ENCODE measurements at regions not wholly inside any gene's neighbourhood (a gene's known extent, or its start where the extent isn't known, plus 50 kb on each side); places are given as distances from the start of the nearest gene placed in this dataset.

DNA sequence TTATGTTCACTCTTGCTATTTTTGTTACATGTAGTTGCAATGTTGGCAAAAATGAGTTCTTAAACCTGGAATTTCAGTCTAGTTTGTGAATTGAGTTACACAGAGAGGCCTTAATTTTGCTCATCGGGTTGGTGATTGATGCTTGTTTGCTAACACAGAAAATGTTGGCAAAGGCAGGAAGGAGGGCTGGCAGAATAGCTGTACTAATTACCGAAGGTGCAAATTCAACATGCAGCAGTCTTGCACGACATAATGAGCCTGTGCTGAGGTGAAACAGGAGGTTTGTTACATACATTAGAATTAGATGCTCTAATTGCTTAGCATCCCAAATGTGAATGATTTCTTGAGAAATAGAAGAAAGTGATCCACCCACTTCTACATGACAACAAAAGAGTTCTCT lies 475.0 kb upstream of the TOM1L1 start:
- ChIA-PET RAD21 (ENCODE audit: unreplicated experiment) (interaction anchor here (0.9 to 2.6 kb wide), 5 partner anchors 9 to 329 kb away, joined by 3 to 10 read pairs (median 6); no protein-coding TSS in a partner anchor), POLR2A (no interaction called here), SMC1A (ENCODE audit: uncharacterized antibody, unreplicated experiment) (interaction anchor here (1.0 to 3.0 kb wide), 4 partner anchors 19 to 70 kb away, joined by 3 to 24 read pairs (median 4); no protein-coding TSS in a partner anchor), CTCF (interaction anchor here (1.9 kb wide), 2 partner anchors 11 to 80 kb away, joined by 4 to 5 read pairs; no protein-coding TSS in a partner anchor)
- no peaks in the 10 kb centered on the region for H3K36me3 ChIP-seq (ENCODE audit: control insufficient read depth in 2 of 2, insufficient read depth in 2 of 2, low read length in 1 of 2)
- no peak for FAIRE-seq
- H3K9me3 ChIP-seq (replicated peaks; ENCODE audit: control insufficient read depth, insufficient read depth, low read length), result no peaks in the 10 kb centered on the region
- ATAC-seq, result no peak
- in situ Hi-C loops (cut with MboI), result no loop called here
- no peak overlapping the region for H2AFZ ChIP-seq (ENCODE audit: control insufficient read depth, low read depth, low read length)
- WGBS (ENCODE audit: insufficient coverage, insufficient replicate concordance, low lambda C conversion rate, missing lambda C conversion rate), result 24% methylated on average over 3 of the region's 3 CpGs
- H4K20me1 ChIP-seq (ENCODE audit: control insufficient read depth, insufficient read depth), result no peaks in the 10 kb centered on the region
- H3K4me1 ChIP-seq (ENCODE audit: control insufficient read depth, insufficient read depth, low read length), result no peaks in the 10 kb centered on the region
- DNase-seq (ENCODE audit: low read depth, low spot score), result no peak
- BruUV-seq (replicated peaks), result no TSS peak
- H3K27ac ChIP-seq (ENCODE audit: control insufficient read depth, insufficient read depth), result no peak overlapping the region
- H3K4me3 ChIP-seq, result no peak overlapping the region
- H3K27me3 ChIP-seq (replicated peaks in 1 of 2; ENCODE audit: control insufficient read depth in 2 of 2, insufficient read depth in 2 of 2, low read length in 1 of 2), result no peaks in the 10 kb centered on the region
- intact Hi-C loops (cut with micrococcal nuclease; ENCODE audit: unreplicated experiment), result no loop called here
- H3K79me2 ChIP-seq (ENCODE audit: control insufficient read depth, insufficient read depth, low read length), result no peaks in the 10 kb centered on the region
- H3K4me2 ChIP-seq (ENCODE audit: control insufficient read depth, insufficient read depth), result no peak overlapping the region
- no peak overlapping the region for H3K9ac ChIP-seq (ENCODE audit: control insufficient read depth, insufficient read depth, low read length)
- TF ChIP-seq ZNF687 (IDR thresholded peaks at IDR 0.05) (no peak), PML (IDR thresholded peaks at IDR 0.05; ENCODE audit: low read length) (no peak), CHD1 (IDR thresholded peaks at IDR 0.05; ENCODE audit: low read depth, low read length) (no peak), CTCF (IDR thresholded peaks at IDR 0.05 in 2 of 3, conservative IDR thresholded peaks at IDR 0.05 in 1 of 3; ENCODE audit: control insufficient read depth in 2 of 3, extremely low read depth in 1 of 3, insufficient read depth in 1 of 3, low read depth in 3 of 3, low read length in 3 of 3) (no peak), NRF1 (conservative IDR thresholded peaks at IDR 0.05; ENCODE audit: low read depth, low read length) (no peak), ZNF622 (IDR thresholded peaks at IDR 0.05) (no peak), POLR2AphosphoS2 (IDR thresholded peaks at IDR 0.05; ENCODE audit: low read depth, low read length) (no peak), BMI1 (IDR thresholded peaks at IDR 0.05; ENCODE audit: borderline replicate concordance) (no peak), RBBP5 (conservative IDR thresholded peaks at IDR 0.05) (no peak)
- TF ChIP-seq, protein P1, sequence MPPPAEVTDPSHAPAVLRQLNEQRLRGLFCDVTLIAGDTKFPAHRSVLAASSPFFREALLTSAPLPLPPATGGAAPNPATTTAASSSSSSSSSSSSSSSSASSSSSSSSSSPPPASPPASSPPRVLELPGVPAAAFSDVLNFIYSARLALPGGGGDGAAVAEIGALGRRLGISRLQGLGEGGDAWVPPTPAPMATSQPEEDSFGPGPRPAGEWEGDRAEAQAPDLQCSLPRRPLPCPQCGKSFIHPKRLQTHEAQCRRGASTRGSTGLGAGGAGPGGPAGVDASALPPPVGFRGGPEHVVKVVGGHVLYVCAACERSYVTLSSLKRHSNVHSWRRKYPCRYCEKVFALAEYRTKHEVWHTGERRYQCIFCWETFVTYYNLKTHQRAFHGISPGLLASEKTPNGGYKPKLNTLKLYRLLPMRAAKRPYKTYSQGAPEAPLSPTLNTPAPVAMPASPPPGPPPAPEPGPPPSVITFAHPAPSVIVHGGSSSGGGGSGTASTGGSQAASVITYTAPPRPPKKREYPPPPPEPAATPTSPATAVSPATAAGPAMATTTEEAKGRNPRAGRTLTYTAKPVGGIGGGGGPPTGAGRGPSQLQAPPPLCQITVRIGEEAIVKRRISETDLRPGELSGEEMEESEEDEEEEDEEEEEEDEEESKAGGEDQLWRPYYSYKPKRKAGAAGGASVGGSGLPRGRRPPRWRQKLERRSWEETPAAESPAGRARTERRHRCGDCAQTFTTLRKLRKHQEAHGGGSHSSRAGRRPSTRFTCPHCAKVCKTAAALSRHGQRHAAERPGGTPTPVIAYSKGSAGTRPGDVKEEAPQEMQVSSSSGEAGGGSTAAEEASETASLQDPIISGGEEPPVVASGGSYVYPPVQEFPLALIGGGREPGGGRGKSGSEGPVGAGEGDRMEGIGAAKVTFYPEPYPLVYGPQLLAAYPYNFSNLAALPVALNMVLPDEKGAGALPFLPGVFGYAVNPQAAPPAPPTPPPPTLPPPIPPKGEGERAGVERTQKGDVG (CRISPR knock-in tag; IDR thresholded peaks at IDR 0.05), result no peak
- TF ChIP-seq, protein P2, sequence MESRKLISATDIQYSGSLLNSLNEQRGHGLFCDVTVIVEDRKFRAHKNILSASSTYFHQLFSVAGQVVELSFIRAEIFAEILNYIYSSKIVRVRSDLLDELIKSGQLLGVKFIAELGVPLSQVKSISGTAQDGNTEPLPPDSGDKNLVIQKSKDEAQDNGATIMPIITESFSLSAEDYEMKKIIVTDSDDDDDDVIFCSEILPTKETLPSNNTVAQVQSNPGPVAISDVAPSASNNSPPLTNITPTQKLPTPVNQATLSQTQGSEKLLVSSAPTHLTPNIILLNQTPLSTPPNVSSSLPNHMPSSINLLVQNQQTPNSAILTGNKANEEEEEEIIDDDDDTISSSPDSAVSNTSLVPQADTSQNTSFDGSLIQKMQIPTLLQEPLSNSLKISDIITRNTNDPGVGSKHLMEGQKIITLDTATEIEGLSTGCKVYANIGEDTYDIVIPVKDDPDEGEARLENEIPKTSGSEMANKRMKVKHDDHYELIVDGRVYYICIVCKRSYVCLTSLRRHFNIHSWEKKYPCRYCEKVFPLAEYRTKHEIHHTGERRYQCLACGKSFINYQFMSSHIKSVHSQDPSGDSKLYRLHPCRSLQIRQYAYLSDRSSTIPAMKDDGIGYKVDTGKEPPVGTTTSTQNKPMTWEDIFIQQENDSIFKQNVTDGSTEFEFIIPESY (IDR thresholded peaks at IDR 0.05), result no peak

Measured in GM12878 (cell line).